ENCODE measurements at regions not wholly inside any gene's neighbourhood (a gene's known extent, or its start where the extent isn't known, plus 50 kb on each side); places are given as distances from the start of the nearest gene placed in this dataset.

- CTCF ChIA-PET (ENCODE audit: low intra/inter-chr PET ratio): no interaction called here
- 0% methylated on average over 1 of the region's 1 CpG for WGBS (ENCODE audit: insufficient coverage, low coverage, missing lambda C conversion rate)
- intact Hi-C loops (cut with micrococcal nuclease): no loop called here
- TF ChIP-seq FOXA1 (IDR thresholded peaks at IDR 0.05; ENCODE audit: borderline replicate concordance) (no peak), ARID4B (CRISPR knock-in tag; IDR thresholded peaks at IDR 0.05) (no peak), GATAD2A (IDR thresholded peaks at IDR 0.05) (no peak), ZBTB1 (CRISPR knock-in tag; IDR thresholded peaks at IDR 0.05; ENCODE audit: borderline replicate concordance, low read depth) (no peak), NR2F6 (CRISPR knock-in tag; IDR thresholded peaks at IDR 0.05) (no peak), NFYB (IDR thresholded peaks at IDR 0.05; ENCODE audit: extremely low read depth, insufficient read length) (no peak), SREBF1 (IDR thresholded peaks at IDR 0.05; ENCODE audit: borderline replicate concordance, low read depth, low read length) (no peak)
- Histone ChIP-seq H3K36me3 (ENCODE audit: control insufficient read depth, insufficient read depth, low read length) (no peaks in the 10 kb centered on the region), H3K27ac (ENCODE audit: extremely low read depth, low read depth, low read length) (no peak overlapping the region), H3K4me1 (replicated peaks in 1 of 2; ENCODE audit: control insufficient read depth in 2 of 2, insufficient read depth in 2 of 2, low read length in 2 of 2) (no peaks in the 10 kb centered on the region), H2AFZ (ENCODE audit: low read depth, low read length) (no peak overlapping the region), H3K9ac (ENCODE audit: insufficient read depth in 1 of 2, low read depth in 2 of 2, low read length in 2 of 2) (no peak overlapping the region), H4K20me1 (replicated peaks; ENCODE audit: control insufficient read depth, insufficient read depth, low read length) (no peaks in the 10 kb centered on the region), H3K79me2 (ENCODE audit: control insufficient read depth, insufficient read depth, low read length) (no peaks in the 10 kb centered on the region), H3K4me2 (ENCODE audit: insufficient read depth, low read length) (no peak overlapping the region), H3K9me1 (ENCODE audit: control insufficient read depth, insufficient read depth, low read length) (no peaks in the 10 kb centered on the region), H3K9me3 (replicated peaks; ENCODE audit: control insufficient read depth, insufficient read depth, low read depth, low read length) (no peaks in the 10 kb centered on the region), H3K27me3 (ENCODE audit: control insufficient read depth in 2 of 2, insufficient read depth in 2 of 2, low read length in 2 of 2) (no peaks in the 10 kb centered on the region), H3K4me3 (no peak overlapping the region)
- no peak for DNase-seq (ENCODE audit: extremely low read depth in 1 of 4, low spot score in 3 of 4)
- BruUV-seq (replicated peaks): no TSS peak
- no peak for ATAC-seq
- no peak for FAIRE-seq
- in situ Hi-C loops (cut with MboI): no loop called here
- POLR2A ChIA-PET: no interaction called here
These were observed 165.5 kb downstream of the HS3ST1 start for GRCh38 chr4:11263208-11263607.
